Activated CD4-positive, alpha-beta T cell treated with anti-CD3 and anti-CD28 coated beads, Interleukin-2, amount 50 U/mL, for 16 hours (primary cell): ENCODE measurements at regions not wholly inside any gene's neighbourhood (a gene's known extent, or its start where the extent isn't known, plus 50 kb on each side); places are given as distances from the start of the nearest gene placed in this dataset.

Experiments
- DNase-seq: peaks from one replicate; pipeline ENCODE4 v3.0.0-alpha.2; 2020

DNA sequence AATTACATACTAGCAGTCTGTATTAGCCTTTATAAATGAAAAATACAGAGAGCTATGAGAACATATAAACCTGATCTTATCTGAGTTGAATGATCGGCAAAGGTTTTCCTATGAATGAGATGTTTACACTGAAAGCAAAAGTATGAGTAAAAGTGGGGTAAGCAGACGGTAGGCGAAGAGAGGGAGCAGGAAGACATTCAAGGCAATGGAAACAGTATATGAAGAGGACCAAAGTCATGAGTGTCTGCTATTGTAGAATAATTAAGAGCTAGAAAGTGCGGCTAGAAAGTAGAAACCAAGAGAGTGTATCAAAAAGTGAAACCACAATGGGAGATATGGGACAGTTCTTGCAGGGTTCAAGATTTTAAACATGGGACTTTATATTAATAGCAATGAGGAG is 67.0 kb upstream of the TMLHE start:
- no peak for DNase-seq

DNA sequence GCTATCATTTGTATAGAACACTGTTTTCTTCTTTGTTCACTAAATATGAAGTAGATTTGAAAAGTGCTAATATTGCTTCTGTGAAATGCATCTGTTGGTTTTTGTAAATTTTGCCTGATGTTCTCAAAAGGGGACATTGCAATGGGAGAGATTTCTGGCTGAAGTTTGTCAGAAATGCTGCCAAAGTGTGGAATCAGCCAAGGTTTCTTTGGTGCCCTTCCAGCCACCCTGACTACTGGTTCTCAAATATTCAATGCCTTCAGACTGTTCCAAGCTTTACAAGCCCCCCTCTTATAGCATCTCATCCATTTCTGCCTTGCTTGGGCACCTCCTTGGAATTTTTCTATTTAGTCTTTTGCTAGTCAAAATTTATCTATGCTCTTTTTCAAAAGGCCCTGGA is 60.6 kb upstream of the TMLHE start:
- no peak for DNase-seq

DNA sequence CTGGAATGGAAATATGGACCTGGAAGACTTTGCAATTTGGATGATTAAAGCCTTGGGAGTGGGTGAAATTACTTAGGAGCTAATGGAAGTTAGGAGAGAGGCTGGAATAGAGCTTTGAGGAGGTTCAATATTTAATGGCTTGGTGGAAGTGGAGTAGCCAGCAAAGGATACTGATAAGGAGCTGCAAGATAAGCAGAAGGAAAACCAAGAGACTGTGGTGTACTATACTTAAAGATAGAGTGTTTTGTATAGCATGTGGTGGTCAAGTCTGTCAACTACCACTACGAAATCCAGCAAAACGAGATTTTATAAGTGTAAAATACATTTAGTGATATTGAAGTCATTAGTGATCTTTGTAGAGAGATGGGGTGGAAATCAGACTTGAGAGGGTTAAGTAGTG is 54.0 kb upstream of the TMLHE start:
- DNase-seq: no peak
